Esophagus muscularis mucosa (tissue), 4 donors: ENCODE measurements at regions not wholly inside any gene's neighbourhood (a gene's known extent, or its start where the extent isn't known, plus 50 kb on each side); places are given as distances from the start of the nearest gene placed in this dataset.

Experiments
- EP300 ChIP-seq: sonication (generic); formaldehyde crosslinking; IDR thresholded peaks from one replicate; pipeline ENCODE4 v1.6.1; 2017; ENCODE audit warnings: antibody characterized with exemption
- POLR2A ChIP-seq: fragments of 450-650 bp; IDR thresholded peaks from one replicate; pipeline ENCODE4 v1.6.1; 2017; ENCODE audit warnings: antibody characterized with exemption, moderate library complexity, mild to moderate bottlenecking, low read depth
- POLR2AphosphoS5 ChIP-seq, 2 donors: sonication (generic); formaldehyde crosslinking; IDR thresholded peaks; one replicate each; pipeline ENCODE4 v1.6.1; 2017; ENCODE audit warnings: antibody characterized with exemption in 2 of 2
- TF ChIP-seq, protein P1 (sequence below), 3 experiments: fragments of 200-600 bp in 2 of 3; fragments of 450-650 bp in 1 of 3; sonication (generic) in 2 of 3; IDR thresholded peaks; one replicate each; pipeline ENCODE4 v1.5.1; 2017 to 2019; ENCODE audit warnings: antibody characterized with exemption in 3 of 3, mild to moderate bottlenecking in 2 of 3, moderate library complexity in 1 of 3

DNA sequence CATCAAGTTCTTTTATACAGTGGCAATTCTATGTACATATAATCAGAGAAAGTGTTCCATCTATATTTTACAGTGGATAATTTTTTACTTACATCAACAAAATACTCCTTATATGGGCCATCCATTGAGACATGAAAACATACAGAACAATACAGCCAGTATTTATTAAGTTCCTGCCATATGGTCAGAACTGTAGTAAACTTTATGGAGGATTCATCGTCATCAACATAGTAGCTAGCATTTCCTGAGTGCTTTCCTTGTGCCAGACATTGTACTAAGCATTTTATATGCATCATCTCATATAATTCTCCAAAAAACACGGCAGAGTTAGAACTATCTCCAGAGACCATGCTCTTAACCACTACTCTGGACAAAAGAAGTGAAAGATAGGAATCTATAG lies 170.1 kb downstream of the CEP135 start:
- TF ChIP-seq POLR2A (no peak), POLR2AphosphoS5 (IDR thresholded peaks at IDR 0.05) (no peak), EP300 (no peak)
- TF ChIP-seq, protein P1, sequence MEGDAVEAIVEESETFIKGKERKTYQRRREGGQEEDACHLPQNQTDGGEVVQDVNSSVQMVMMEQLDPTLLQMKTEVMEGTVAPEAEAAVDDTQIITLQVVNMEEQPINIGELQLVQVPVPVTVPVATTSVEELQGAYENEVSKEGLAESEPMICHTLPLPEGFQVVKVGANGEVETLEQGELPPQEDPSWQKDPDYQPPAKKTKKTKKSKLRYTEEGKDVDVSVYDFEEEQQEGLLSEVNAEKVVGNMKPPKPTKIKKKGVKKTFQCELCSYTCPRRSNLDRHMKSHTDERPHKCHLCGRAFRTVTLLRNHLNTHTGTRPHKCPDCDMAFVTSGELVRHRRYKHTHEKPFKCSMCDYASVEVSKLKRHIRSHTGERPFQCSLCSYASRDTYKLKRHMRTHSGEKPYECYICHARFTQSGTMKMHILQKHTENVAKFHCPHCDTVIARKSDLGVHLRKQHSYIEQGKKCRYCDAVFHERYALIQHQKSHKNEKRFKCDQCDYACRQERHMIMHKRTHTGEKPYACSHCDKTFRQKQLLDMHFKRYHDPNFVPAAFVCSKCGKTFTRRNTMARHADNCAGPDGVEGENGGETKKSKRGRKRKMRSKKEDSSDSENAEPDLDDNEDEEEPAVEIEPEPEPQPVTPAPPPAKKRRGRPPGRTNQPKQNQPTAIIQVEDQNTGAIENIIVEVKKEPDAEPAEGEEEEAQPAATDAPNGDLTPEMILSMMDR (IDR thresholded peaks at IDR 0.05): no peak
